Stimulated activated effector memory CD8-positive, alpha-beta T cell treated with anti-CD3 and anti-CD28 coated beads, Interleukin-12 subunit alpha, Interleukin-12 subunit beta, amount 100 ng/mL, for 72 hours (primary cell): ENCODE measurements at regions not wholly inside any gene's neighbourhood (a gene's known extent, or its start where the extent isn't known, plus 50 kb on each side); places are given as distances from the start of the nearest gene placed in this dataset.
"Not testable (repeated sequence)": the region's sequence is repeated elsewhere in the genome, so short reads cannot be mapped to it uniquely, and the experiment has no call there.

Experiments
- ATAC-seq: fragments of 150-1000 bp; cut with Tn5 transposase; 2 replicates; pipeline ENCODE4 v1.10.0; 2021
- DNase-seq, 2 donors: peaks; one replicate each; pipeline ENCODE4 v3.0.0; 2021 to 2022; ENCODE audit warnings: low spot score in 2 of 2
- H3K27ac Mint-ChIP-seq: one replicate; pipeline ENCODE4 v1.8.0; 2022; ENCODE audit warnings: mild to moderate bottlenecking, mixed read lengths
- H3K36me3 Mint-ChIP-seq: one replicate; pipeline ENCODE4 v1.8.0; 2022; ENCODE audit warnings: mild to moderate bottlenecking, mixed read lengths
- H3K4me1 Mint-ChIP-seq: one replicate; pipeline ENCODE4 v1.8.0; 2022; ENCODE audit warnings: mixed read lengths
- H3K4me3 Mint-ChIP-seq: one replicate; pipeline ENCODE4 v1.8.0; 2022; ENCODE audit warnings: mild to moderate bottlenecking, mixed read lengths
- H3K9me3 Mint-ChIP-seq: one replicate; pipeline ENCODE4 v1.8.0; 2022; ENCODE audit warnings: mixed read lengths

- H3K4me3 Mint-ChIP-seq, H3K27ac Mint-ChIP-seq, ATAC-seq, DNase-seq, H3K9me3 Mint-ChIP-seq, H3K4me1 Mint-ChIP-seq, H3K36me3 Mint-ChIP-seq: not testable (repeated sequence)
Observed at GRCh38 chr1:146521804-146522203, 293.0 kb upstream of the NOTCH2NLA start.

GRCh38 chr1:146513754-146514153 is 284.9 kb upstream of the NOTCH2NLA start:
- not testable (repeated sequence) for H3K36me3 Mint-ChIP-seq, H3K9me3 Mint-ChIP-seq, H3K4me3 Mint-ChIP-seq, H3K27ac Mint-ChIP-seq, ATAC-seq, H3K4me1 Mint-ChIP-seq, DNase-seq

- DNase-seq, ATAC-seq, H3K9me3 Mint-ChIP-seq: not testable (repeated sequence)
Observed at GRCh38 chr1:146511047-146511777, 282.4 kb upstream of the NOTCH2NLA start.

GRCh38 chr1:146510248-146510983 is 281.6 kb upstream of the NOTCH2NLA start:
- H3K36me3 Mint-ChIP-seq, H3K27ac Mint-ChIP-seq, H3K9me3 Mint-ChIP-seq, DNase-seq, H3K4me3 Mint-ChIP-seq, H3K4me1 Mint-ChIP-seq, ATAC-seq: not testable (repeated sequence)

More at GRCh38 chr1:146511047-146511777, 282.4 kb upstream of the NOTCH2NLA start:
- H3K27ac Mint-ChIP-seq, H3K36me3 Mint-ChIP-seq, H3K4me3 Mint-ChIP-seq, H3K4me1 Mint-ChIP-seq: not testable (repeated sequence)

- not testable (repeated sequence) for H3K27ac Mint-ChIP-seq, H3K4me3 Mint-ChIP-seq, H3K9me3 Mint-ChIP-seq, DNase-seq, ATAC-seq, H3K4me1 Mint-ChIP-seq, H3K36me3 Mint-ChIP-seq
Observed at GRCh38 chr1:146504121-146504520, 275.3 kb upstream of the NOTCH2NLA start.

GRCh38 chr1:146487555-146487954 is 258.7 kb upstream of the NOTCH2NLA start:
- ATAC-seq, H3K4me3 Mint-ChIP-seq, H3K9me3 Mint-ChIP-seq, H3K36me3 Mint-ChIP-seq, DNase-seq, H3K4me1 Mint-ChIP-seq, H3K27ac Mint-ChIP-seq: not testable (repeated sequence)

GRCh38 chr1:146487155-146487554 is 258.3 kb upstream of the NOTCH2NLA start:
- not testable (repeated sequence) for ATAC-seq, H3K9me3 Mint-ChIP-seq, H3K4me1 Mint-ChIP-seq, DNase-seq, H3K4me3 Mint-ChIP-seq, H3K27ac Mint-ChIP-seq, H3K36me3 Mint-ChIP-seq

- H3K36me3 Mint-ChIP-seq, H3K4me3 Mint-ChIP-seq, ATAC-seq, H3K27ac Mint-ChIP-seq, H3K9me3 Mint-ChIP-seq, DNase-seq, H3K4me1 Mint-ChIP-seq: not testable (repeated sequence)
Observed at GRCh38 chr1:146486300-146487014, 257.6 kb upstream of the NOTCH2NLA start.

GRCh38 chr1:146484195-146484594 is 255.4 kb upstream of the NOTCH2NLA start:
- not testable (repeated sequence) for DNase-seq, H3K36me3 Mint-ChIP-seq, H3K9me3 Mint-ChIP-seq, H3K4me3 Mint-ChIP-seq, H3K4me1 Mint-ChIP-seq, H3K27ac Mint-ChIP-seq
- ATAC-seq, result peak; percentile 99

- not testable (repeated sequence) for DNase-seq, H3K4me1 Mint-ChIP-seq, H3K27ac Mint-ChIP-seq, H3K4me3 Mint-ChIP-seq, ATAC-seq, H3K36me3 Mint-ChIP-seq, H3K9me3 Mint-ChIP-seq
Observed at GRCh38 chr1:146479188-146479587, 250.4 kb upstream of the NOTCH2NLA start.

- H3K4me1 Mint-ChIP-seq, H3K9me3 Mint-ChIP-seq, H3K27ac Mint-ChIP-seq, DNase-seq, H3K4me3 Mint-ChIP-seq, H3K36me3 Mint-ChIP-seq: not testable (repeated sequence)
- peak; percentile 63 for ATAC-seq
Observed at GRCh38 chr1:146478125-146478720, 249.4 kb upstream of the NOTCH2NLA start.

GRCh38 chr1:146475086-146475485 is 246.3 kb upstream of the NOTCH2NLA start:
- not testable (repeated sequence) for DNase-seq, H3K4me1 Mint-ChIP-seq, H3K4me3 Mint-ChIP-seq, ATAC-seq, H3K9me3 Mint-ChIP-seq, H3K27ac Mint-ChIP-seq, H3K36me3 Mint-ChIP-seq

- not testable (repeated sequence) for DNase-seq
Observed at GRCh38 chr1:146474216-146474615, 245.4 kb upstream of the NOTCH2NLA start.

GRCh38 chr1:146472192-146472861 is 243.5 kb upstream of the NOTCH2NLA start:
- DNase-seq, result peak; percentile 60 to 84
- peak overlapping the region; percentile 68 for H3K4me3 Mint-ChIP-seq
- ATAC-seq, result peak; percentile 100
- H3K4me1 Mint-ChIP-seq, H3K9me3 Mint-ChIP-seq, H3K27ac Mint-ChIP-seq, H3K36me3 Mint-ChIP-seq: not testable (repeated sequence)

More at GRCh38 chr1:146474216-146474615, 245.4 kb upstream of the NOTCH2NLA start:
- H3K9me3 Mint-ChIP-seq, H3K36me3 Mint-ChIP-seq, ATAC-seq, H3K4me3 Mint-ChIP-seq, H3K4me1 Mint-ChIP-seq, H3K27ac Mint-ChIP-seq: not testable (repeated sequence)

- ATAC-seq, H3K4me3 Mint-ChIP-seq, H3K27ac Mint-ChIP-seq, H3K36me3 Mint-ChIP-seq, DNase-seq, H3K9me3 Mint-ChIP-seq, H3K4me1 Mint-ChIP-seq: not testable (repeated sequence)
Observed at GRCh38 chr1:146459939-146460338, 231.1 kb upstream of the NOTCH2NLA start.
